Central memory CD8-positive, alpha-beta T cell (primary cell): ENCODE measurements at regions not wholly inside any gene's neighbourhood (a gene's known extent, or its start where the extent isn't known, plus 50 kb on each side); places are given as distances from the start of the nearest gene placed in this dataset.

Source experiments
- ATAC-seq: fragments of 150-1000 bp; cut with Tn5 transposase; replicated peaks from 2 replicates; pipeline ENCODE4 v1.10.0; 2022; ENCODE audit warnings: mild to moderate bottlenecking, moderate FRiP score, moderate number of reproducible peaks; ENCODE audit not compliant: poor library complexity, severe bottlenecking; ENCODE audit errors: extremely low read depth
- DNase-seq, 2 donors: peaks; one replicate each; pipeline ENCODE4 v3.0.0; 2021; ENCODE audit warnings: low spot score in 2 of 2
- H3K27ac Mint-ChIP-seq: one replicate; pipeline ENCODE4 v1.8.0; 2022; ENCODE audit warnings: low read depth, mild to moderate bottlenecking, moderate library complexity, mixed read lengths
- H3K27me3 Mint-ChIP-seq: one replicate; pipeline ENCODE4 v1.8.0; 2022; ENCODE audit warnings: mixed read lengths
- H3K36me3 Mint-ChIP-seq: one replicate; pipeline ENCODE4 v1.8.0; 2022; ENCODE audit warnings: mild to moderate bottlenecking, moderate library complexity, mixed read lengths; ENCODE audit not compliant: insufficient read depth
- H3K4me1 Mint-ChIP-seq: one replicate; pipeline ENCODE4 v1.8.0; 2022; ENCODE audit warnings: mixed read lengths
- H3K4me3 Mint-ChIP-seq: one replicate; pipeline ENCODE4 v1.8.0; 2022; ENCODE audit warnings: mild to moderate bottlenecking, moderate library complexity, mixed read lengths
- H3K9me3 Mint-ChIP-seq: one replicate; pipeline ENCODE4 v1.8.0; 2022; ENCODE audit warnings: mixed read lengths

GRCh38 chr6:22680950-22681349 lies 111.6 kb downstream of the HDGFL1 start:
- no peaks in the 10 kb centered on the region for H3K4me1 Mint-ChIP-seq
- no peak for ATAC-seq
- peaks cover 16% of the 10 kb centered on the region for H3K9me3 Mint-ChIP-seq
- no peak overlapping the region for H3K4me3 Mint-ChIP-seq
- H3K36me3 Mint-ChIP-seq: no peaks in the 10 kb centered on the region
- no peak for DNase-seq
- no peaks in the 10 kb centered on the region for H3K27me3 Mint-ChIP-seq
- no peak overlapping the region for H3K27ac Mint-ChIP-seq

DNA sequence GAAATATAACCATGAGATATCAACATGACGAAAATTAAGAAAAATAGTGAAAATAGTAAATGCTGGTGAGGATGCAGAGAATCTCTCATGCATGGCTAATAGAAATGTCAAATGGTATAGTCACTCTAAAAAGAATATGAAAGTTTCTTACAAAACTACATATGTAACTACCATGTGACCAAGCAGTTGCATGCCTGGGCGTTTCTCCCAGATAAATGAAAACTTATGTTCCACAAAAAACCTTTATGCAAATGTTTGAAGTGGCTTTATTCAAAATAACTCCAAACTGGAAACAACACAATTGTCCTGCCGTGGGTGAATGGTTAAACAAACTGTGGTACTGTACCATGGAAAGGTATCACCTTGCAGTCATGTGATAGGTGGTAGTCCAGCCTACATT lies 112.4 kb downstream of the HDGFL1 start:
- Mint-ChIP-seq H3K4me1 (no peaks in the 10 kb centered on the region), H3K27me3 (no peaks in the 10 kb centered on the region), H3K9me3 (peaks cover 23% of the 10 kb centered on the region), H3K36me3 (no peaks in the 10 kb centered on the region), H3K4me3 (no peak overlapping the region), H3K27ac (no peak overlapping the region)
- DNase-seq: no peak
- no peak for ATAC-seq

- Mint-ChIP-seq H3K27me3 (no peaks in the 10 kb centered on the region), H3K36me3 (no peaks in the 10 kb centered on the region), H3K9me3 (peaks cover 28% of the 10 kb centered on the region), H3K4me1 (no peaks in the 10 kb centered on the region), H3K27ac (no peak overlapping the region), H3K4me3 (no peak overlapping the region)
- ATAC-seq (no peak), DNase-seq (no peak)
Measured at GRCh38 chr6:22682979-22683378, 113.6 kb downstream of the HDGFL1 start.

DNA sequence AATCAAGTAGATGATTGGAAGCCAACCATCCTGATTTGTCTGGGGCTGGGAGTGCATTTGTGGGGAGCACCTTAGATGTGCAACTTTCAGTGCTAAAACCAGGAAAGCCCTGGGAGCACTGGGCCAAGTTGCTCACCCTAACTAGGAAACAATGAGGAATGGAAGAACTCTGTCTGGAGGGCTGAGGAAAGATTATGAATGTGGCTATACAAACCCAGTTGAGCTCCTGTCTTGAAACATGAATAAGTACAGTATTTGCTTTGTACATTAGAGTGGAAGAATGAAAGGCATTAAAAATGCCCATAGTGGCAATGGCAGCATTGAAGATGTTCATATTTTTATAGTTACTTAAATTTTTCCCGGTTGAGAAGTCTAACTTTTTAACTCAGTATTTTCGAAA lies 121.1 kb downstream of the HDGFL1 start:
- ATAC-seq (no peak), DNase-seq (no peak)
- no peaks in the 10 kb centered on the region for H3K36me3 Mint-ChIP-seq

DNA sequence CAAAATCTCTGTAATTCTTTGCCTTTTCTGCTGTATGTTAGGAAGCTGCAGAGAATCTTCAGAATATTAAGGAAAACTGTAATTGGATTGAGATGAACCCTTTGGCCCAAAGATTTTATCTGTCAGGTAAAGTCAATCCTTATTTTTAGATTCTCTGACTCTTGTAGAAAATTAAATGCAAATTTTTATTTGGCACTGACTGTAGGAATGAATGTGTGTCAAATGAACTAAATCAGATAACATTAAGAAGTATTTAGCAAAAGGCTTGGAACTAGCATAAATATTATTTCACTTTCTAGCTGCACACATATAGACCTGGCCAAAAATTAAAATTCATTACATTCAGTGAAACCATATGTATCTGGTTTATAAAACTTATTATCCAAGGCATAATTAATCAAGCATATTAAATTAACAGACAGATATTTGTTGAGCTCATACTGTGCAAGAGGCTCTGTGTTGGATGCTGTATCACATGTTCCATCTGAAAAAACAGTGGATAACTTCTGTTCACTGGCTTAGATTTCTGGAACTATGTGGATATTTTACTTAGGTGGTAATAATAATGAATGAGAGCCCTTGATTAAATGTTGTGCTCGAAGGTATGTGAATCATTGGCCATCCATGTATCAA lies 124.8 kb downstream of the HDGFL1 start:
- Mint-ChIP-seq H3K4me1 (no peaks in the 10 kb centered on the region), H3K4me3 (no peak overlapping the region), H3K9me3 (no peaks in the 10 kb centered on the region), H3K27me3 (no peaks in the 10 kb centered on the region), H3K27ac (no peak overlapping the region), H3K36me3 (no peaks in the 10 kb centered on the region)
- ATAC-seq: no peak
- no peak for DNase-seq

More for the DNA sequence above, 121.1 kb downstream of the HDGFL1 start:
- no peaks in the 10 kb centered on the region for H3K27me3 Mint-ChIP-seq
- H3K9me3 Mint-ChIP-seq: peaks cover 15% of the 10 kb centered on the region
- no peak overlapping the region for H3K4me3 Mint-ChIP-seq
- H3K27ac Mint-ChIP-seq: no peak overlapping the region
- H3K4me1 Mint-ChIP-seq: no peaks in the 10 kb centered on the region

DNA sequence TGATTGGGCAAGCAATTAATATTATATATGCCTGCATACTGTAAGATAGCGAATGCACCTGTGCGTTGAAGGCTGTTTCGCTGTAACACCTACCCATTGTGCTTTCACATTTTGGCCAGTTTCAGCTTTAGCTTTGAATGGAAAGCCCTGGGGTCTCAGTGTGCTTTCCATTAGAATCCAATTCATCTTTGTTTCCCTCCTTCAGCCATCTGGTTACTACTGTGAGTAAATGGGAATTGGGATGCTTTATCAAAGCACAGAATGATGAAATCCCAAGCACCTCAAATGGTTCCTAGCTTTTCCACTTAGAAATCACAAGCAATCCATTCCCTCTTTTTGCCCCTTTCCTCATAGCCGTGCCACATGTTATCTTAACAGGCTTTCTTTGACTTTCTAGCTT lies 127.1 kb downstream of the HDGFL1 start:
- Mint-ChIP-seq H3K27me3 (no peaks in the 10 kb centered on the region), H3K36me3 (no peaks in the 10 kb centered on the region), H3K4me1 (no peaks in the 10 kb centered on the region), H3K4me3 (no peak overlapping the region), H3K9me3 (peaks cover 6% of the 10 kb centered on the region), H3K27ac (no peak overlapping the region)
- DNase-seq: no peak
- no peak for ATAC-seq

DNA sequence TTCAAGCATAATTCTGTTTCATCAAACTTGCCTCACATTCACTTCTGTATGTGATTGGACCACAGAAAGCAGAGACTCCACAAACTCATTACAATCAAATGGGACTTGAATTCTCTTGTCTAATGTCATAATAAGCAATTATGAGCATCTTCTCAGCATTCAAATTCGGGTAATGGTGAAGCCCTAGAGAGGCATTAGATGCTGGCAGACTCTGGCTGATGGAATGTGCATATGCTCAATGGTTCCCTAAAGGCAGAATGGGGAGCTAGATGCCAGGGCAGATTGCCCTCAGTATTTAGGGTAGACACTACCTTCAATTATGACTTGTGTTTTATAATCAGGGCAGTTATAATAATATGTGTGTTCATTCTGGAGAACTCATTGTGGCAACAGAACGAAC lies 127.9 kb downstream of the HDGFL1 start:
- DNase-seq (no peak), ATAC-seq (no peak)
- no peaks in the 10 kb centered on the region for H3K27me3 Mint-ChIP-seq
- H3K9me3 Mint-ChIP-seq: peaks cover 11% of the 10 kb centered on the region
- H3K4me1 Mint-ChIP-seq: no peaks in the 10 kb centered on the region
- no peaks in the 10 kb centered on the region for H3K36me3 Mint-ChIP-seq
- no peak overlapping the region for H3K4me3 Mint-ChIP-seq
- H3K27ac Mint-ChIP-seq: no peak overlapping the region

- H3K4me1 Mint-ChIP-seq: no peaks in the 10 kb centered on the region
- no peak overlapping the region for H3K4me3 Mint-ChIP-seq
- no peak overlapping the region for H3K27ac Mint-ChIP-seq
- no peaks in the 10 kb centered on the region for H3K27me3 Mint-ChIP-seq
- DNase-seq (no peak), ATAC-seq (no peak)
- peaks cover 11% of the 10 kb centered on the region for H3K9me3 Mint-ChIP-seq
- no peaks in the 10 kb centered on the region for H3K36me3 Mint-ChIP-seq
Measured at GRCh38 chr6:22699151-22699550, 129.8 kb downstream of the HDGFL1 start.

DNA sequence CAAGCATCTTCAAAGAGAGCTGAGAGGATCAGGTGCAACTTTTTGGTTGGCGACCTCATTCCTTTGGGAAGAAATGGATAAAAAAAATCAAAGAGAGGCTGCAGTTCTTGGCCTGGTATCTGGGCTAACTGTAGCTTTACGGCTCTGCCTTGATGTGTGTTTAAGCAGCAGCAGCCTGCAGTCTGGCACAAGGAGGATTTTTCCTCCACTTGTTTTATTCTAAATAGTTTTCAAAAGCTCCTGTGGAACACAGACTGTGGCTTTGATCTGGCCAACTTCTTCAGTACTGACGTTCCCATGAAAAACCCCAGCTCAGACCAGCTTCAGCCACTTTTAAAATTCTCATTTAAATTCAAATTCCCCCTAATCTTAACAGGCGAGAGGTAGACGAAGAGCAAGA lies 137.3 kb downstream of the HDGFL1 start:
- DNase-seq (no peak), ATAC-seq (no peak)
- Mint-ChIP-seq H3K9me3 (peaks cover 13% of the 10 kb centered on the region), H3K27me3 (no peaks in the 10 kb centered on the region), H3K4me3 (no peak overlapping the region), H3K4me1 (no peaks in the 10 kb centered on the region), H3K27ac (no peak overlapping the region), H3K36me3 (no peaks in the 10 kb centered on the region)

DNA sequence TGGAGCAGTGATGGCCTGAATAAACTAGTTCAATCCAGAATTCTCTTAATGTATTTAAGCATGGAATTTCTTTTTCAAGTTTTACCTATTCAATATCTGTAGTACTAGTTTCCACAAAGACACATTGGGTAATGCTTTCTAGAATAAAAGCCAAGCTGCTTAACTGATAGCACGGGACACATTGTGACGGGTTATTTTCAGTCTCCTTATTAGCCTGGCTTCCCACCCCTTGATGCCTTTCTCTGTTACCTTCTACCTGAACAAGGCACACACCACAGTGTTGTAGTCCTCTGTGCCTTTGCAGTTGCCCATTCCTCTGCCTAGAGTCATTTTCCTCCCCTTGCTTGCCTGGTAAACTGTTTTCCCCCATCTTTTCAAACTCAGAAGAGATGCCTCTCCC lies 139.1 kb downstream of the HDGFL1 start:
- Mint-ChIP-seq H3K27ac (no peak overlapping the region), H3K4me3 (no peak overlapping the region)
- ATAC-seq: no peak

DNA sequence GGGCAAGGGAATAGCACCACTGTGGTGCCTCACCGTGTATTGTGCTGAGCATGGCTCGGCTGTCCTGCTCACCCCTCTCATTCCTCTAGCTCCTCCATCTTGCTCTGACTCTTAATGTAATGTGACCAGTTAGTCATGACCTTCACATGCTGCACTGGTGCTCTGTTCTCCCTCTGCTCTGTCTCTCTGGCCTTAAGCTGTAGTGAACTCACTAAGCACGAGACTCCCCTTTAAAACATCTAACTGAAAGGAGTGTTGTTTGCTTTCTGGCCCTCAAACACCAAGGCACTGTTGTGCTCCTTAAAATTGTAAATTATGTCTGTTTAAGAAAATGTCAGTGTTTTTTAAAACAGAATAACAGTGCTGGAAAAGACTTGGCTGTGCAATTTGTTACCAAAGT lies 140.4 kb downstream of the HDGFL1 start:
- Mint-ChIP-seq H3K4me3 (no peak overlapping the region), H3K27ac (no peak overlapping the region), H3K4me1 (no peaks in the 10 kb centered on the region), H3K27me3 (no peaks in the 10 kb centered on the region), H3K9me3 (peaks cover 10% of the 10 kb centered on the region), H3K36me3 (no peaks in the 10 kb centered on the region)
- no peak for ATAC-seq
- DNase-seq: no peak

More for the DNA sequence above, 139.1 kb downstream of the HDGFL1 start:
- H3K27me3 Mint-ChIP-seq: no peaks in the 10 kb centered on the region
- peaks cover 10% of the 10 kb centered on the region for H3K9me3 Mint-ChIP-seq
- no peaks in the 10 kb centered on the region for H3K36me3 Mint-ChIP-seq
- DNase-seq: no peak
- no peaks in the 10 kb centered on the region for H3K4me1 Mint-ChIP-seq

DNA sequence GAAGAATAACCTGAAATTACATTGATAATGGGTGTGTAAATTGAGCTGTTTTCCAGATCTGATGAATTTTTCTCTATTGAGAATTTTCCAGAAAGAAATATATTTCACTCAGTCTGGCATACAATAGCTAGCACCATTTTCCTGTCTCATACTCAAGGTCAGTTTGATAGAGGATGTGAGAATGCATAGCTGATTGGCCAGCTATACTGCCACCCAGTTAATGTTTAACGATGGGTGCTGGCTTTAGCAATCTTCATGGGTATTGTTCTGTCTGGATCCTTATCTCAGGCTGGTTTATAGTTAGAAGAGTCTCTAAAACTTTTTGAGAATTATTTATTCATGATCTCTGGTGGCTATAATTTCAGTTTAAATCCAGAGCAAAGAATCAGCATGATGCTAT lies 147.4 kb downstream of the HDGFL1 start:
- no peak for ATAC-seq
- DNase-seq: no peak
- Mint-ChIP-seq H3K4me3 (no peak overlapping the region), H3K4me1 (no peaks in the 10 kb centered on the region), H3K36me3 (no peaks in the 10 kb centered on the region), H3K9me3 (peaks cover 10% of the 10 kb centered on the region), H3K27ac (no peak overlapping the region), H3K27me3 (no peaks in the 10 kb centered on the region)

DNA sequence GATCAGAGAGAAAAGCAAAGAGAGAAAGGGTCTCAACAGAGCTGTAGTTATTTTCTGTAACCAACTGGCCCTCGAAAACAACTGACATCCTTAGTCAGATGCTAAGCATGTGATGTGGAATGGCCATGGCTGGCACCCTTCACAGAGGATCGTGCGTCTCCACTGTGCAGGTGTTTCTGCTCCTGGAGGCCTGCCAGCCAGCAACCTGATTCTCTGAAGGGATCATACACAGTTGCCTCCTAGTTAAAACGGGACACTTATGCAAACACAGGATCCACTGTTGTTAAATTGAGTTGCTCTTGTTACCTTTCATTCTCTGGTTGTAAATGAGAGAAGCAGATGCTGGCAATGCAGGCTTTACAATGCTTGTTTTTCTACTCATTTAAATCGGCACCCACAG lies 148.5 kb downstream of the HDGFL1 start:
- H3K27me3 Mint-ChIP-seq: no peaks in the 10 kb centered on the region
- no peaks in the 10 kb centered on the region for H3K4me1 Mint-ChIP-seq
- no peak for ATAC-seq
- H3K4me3 Mint-ChIP-seq: no peak overlapping the region
- H3K27ac Mint-ChIP-seq: no peak overlapping the region
- no peak for DNase-seq
- peaks cover 10% of the 10 kb centered on the region for H3K9me3 Mint-ChIP-seq
- no peaks in the 10 kb centered on the region for H3K36me3 Mint-ChIP-seq

DNA sequence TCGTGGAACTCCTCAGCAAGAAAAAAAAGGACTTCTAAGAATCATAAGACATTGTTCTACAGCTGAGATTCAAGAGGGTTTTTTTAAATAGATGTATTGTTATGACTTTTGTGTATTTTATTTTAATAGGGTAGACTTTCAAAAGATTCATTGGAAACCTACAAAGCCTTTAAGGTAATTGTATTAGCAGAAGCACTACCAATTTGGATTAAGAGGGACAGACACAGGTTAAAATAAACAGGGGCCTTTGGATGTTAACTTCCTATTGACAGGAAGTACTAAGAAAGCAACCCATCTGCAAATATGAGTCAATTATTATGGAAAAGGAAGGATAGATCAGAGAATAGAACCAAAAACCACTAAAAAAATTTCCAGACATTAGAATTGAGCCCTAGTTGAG lies 153.5 kb downstream of the HDGFL1 start:
- peaks cover 19% of the 10 kb centered on the region for H3K9me3 Mint-ChIP-seq
- H3K4me3 Mint-ChIP-seq: no peak overlapping the region
- H3K36me3 Mint-ChIP-seq: no peaks in the 10 kb centered on the region
- no peak overlapping the region for H3K27ac Mint-ChIP-seq
- DNase-seq (no peak), ATAC-seq (no peak)
- H3K27me3 Mint-ChIP-seq: no peaks in the 10 kb centered on the region
- H3K4me1 Mint-ChIP-seq: no peaks in the 10 kb centered on the region
